ENCODE measurements at regions not wholly inside any gene's neighbourhood (a gene's known extent, or its start where the extent isn't known, plus 50 kb on each side); places are given as distances from the start of the nearest gene placed in this dataset.
A peak's percentile ranks its signal among the peaks of the same experiment; 100 is the strongest.

- TF ChIP-seq, protein P1, sequence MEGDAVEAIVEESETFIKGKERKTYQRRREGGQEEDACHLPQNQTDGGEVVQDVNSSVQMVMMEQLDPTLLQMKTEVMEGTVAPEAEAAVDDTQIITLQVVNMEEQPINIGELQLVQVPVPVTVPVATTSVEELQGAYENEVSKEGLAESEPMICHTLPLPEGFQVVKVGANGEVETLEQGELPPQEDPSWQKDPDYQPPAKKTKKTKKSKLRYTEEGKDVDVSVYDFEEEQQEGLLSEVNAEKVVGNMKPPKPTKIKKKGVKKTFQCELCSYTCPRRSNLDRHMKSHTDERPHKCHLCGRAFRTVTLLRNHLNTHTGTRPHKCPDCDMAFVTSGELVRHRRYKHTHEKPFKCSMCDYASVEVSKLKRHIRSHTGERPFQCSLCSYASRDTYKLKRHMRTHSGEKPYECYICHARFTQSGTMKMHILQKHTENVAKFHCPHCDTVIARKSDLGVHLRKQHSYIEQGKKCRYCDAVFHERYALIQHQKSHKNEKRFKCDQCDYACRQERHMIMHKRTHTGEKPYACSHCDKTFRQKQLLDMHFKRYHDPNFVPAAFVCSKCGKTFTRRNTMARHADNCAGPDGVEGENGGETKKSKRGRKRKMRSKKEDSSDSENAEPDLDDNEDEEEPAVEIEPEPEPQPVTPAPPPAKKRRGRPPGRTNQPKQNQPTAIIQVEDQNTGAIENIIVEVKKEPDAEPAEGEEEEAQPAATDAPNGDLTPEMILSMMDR (IDR thresholded peaks at IDR 0.05) = peak; percentile 80
- no peak for TF ChIP-seq EZH2 (IDR thresholded peaks at IDR 0.05)
- TF ChIP-seq EZH2phosphoT487 (IDR thresholded peaks at IDR 0.05) = no peak
These were observed 106.5 kb upstream of the ACP3 start for GRCh38 chr3:132210476-132211346.
